Fibroblast of pulmonary artery (primary cell): ENCODE measurements at regions not wholly inside any gene's neighbourhood (a gene's known extent, or its start where the extent isn't known, plus 50 kb on each side); places are given as distances from the start of the nearest gene placed in this dataset.
"Not testable (repeated sequence)": the region's sequence is repeated elsewhere in the genome, so short reads cannot be mapped to it uniquely, and the experiment has no call there.

ENCODE experiments used
- DNase-seq: peaks from one replicate; pipeline ENCODE4 v3.0.0-alpha.2; 2010; ENCODE audit warnings: low read depth
- H3K4me3 ChIP-seq: replicated peaks from 2 replicates; pipeline ENCODE4 v1.5.1; 2011; ENCODE audit warnings: low read depth, mild to moderate bottlenecking, control low read depth, low read length, moderate library complexity
- TF ChIP-seq, protein P1 (sequence below): IDR thresholded peaks from 2 replicates; pipeline ENCODE4 v1.5.1; 2011; ENCODE audit warnings: mild to moderate bottlenecking, control low read depth, low read length, inconsistent platforms; ENCODE audit errors: missing control alignments

DNA sequence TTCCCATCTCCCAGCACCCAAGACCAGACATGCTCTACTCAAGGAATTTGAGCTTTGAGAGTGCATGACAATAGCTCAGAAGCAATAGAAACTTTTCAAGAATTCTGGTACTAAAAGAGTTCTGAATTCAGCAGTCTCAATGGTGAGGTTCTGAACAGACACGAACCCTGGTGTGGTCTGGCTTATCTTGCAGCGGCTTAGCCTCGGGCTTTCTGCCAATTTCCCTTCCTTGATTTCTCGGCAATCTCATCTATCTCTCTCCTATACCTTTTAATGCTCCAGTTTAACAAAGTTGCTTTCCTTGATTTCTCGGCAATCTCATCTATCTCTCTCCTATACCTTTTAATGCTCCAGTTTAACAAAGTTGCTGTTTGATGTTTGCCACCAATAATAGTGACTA, 174.6 kb downstream of the SPRY2 start:
- H3K4me3 ChIP-seq: no peak overlapping the region
- TF ChIP-seq, protein P1, sequence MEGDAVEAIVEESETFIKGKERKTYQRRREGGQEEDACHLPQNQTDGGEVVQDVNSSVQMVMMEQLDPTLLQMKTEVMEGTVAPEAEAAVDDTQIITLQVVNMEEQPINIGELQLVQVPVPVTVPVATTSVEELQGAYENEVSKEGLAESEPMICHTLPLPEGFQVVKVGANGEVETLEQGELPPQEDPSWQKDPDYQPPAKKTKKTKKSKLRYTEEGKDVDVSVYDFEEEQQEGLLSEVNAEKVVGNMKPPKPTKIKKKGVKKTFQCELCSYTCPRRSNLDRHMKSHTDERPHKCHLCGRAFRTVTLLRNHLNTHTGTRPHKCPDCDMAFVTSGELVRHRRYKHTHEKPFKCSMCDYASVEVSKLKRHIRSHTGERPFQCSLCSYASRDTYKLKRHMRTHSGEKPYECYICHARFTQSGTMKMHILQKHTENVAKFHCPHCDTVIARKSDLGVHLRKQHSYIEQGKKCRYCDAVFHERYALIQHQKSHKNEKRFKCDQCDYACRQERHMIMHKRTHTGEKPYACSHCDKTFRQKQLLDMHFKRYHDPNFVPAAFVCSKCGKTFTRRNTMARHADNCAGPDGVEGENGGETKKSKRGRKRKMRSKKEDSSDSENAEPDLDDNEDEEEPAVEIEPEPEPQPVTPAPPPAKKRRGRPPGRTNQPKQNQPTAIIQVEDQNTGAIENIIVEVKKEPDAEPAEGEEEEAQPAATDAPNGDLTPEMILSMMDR: no peak
- no peak for DNase-seq

DNA sequence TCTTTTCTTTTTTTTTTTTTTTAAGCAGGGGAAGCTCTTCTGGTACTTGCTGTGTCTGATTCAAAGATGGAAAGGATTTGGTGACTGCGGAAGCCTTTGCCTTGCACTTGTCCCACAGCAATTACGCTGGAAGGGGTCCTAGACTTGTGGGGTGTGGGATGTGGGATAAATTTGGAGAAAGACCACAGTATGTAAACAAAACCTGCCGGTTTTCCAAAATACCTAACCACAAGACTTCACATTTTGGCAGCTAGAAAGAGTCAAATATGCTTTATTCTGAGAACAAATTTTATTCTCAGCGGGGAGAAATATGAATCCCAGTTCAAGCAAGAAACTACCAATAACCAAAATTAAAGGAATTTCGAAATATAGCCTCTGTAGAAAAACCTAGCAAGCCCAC, 176.5 kb downstream of the SPRY2 start:
- no peak for DNase-seq
- TF ChIP-seq, protein P1: no peak
- H3K4me3 ChIP-seq: no peak overlapping the region

DNA sequence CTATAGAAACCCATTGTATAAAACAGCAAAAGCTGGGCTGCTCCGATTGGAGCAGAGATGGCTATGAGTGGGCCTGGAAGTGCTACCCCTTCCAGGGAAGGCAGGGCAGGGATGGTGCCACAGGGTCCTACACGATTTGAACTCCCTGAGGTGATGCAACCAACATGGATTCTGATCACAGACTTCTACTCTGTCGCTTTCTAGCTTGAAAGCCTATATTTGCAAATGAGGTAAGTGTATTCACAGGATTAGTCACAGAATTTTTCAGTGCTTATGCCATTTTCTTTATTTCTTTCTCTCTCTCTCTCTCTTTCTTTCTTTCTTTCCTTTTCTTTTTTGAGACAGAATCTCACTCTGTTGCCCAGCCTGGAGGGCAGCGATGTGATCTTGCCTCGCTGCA, 179.0 kb downstream of the SPRY2 start:
- DNase-seq: no peak
- TF ChIP-seq, protein P1: no peak
- H3K4me3 ChIP-seq: no peak overlapping the region

DNA sequence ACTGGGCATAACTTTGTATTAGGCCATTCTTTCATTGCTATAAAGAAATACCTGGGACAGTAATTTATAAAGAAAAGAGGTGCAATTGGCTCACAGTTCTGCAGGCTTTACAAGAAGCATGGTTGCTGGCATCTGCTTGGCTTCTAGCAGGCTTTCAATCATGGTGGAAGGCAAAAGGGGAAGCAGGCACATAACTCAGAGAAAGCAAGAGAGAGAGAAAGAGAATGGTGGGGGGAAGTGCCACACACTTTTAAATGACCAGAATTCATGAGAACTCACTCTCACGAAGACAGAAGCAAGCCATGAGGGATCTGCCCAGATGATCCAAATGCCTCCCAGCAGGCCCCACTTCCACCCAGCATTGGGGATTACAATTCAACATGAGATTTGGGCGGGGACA, 179.7 kb downstream of the SPRY2 start:
- TF ChIP-seq, protein P1: no peak
- no peak overlapping the region for H3K4me3 ChIP-seq
- DNase-seq: no peak

DNA sequence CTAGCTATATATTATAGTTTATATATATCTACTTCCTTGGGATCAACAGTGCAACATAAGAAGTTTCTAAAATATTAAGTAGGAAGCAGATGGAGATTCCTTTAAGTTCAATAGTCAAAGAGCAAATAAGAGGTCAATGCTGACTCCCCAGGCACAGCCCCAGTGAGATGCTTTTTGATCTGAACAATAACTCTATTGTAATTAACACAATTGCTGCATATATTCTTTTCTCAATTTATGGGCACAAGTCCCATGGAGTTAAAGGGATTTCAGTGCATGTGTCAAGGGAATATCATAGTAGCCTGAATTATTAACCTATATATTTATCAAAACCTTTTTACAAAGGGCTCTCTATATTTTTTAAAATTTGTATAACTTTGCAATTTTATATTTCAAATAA, 180.8 kb downstream of the SPRY2 start:
- H3K4me3 ChIP-seq: no peak overlapping the region
- DNase-seq: no peak
- TF ChIP-seq, protein P1: no peak

DNA sequence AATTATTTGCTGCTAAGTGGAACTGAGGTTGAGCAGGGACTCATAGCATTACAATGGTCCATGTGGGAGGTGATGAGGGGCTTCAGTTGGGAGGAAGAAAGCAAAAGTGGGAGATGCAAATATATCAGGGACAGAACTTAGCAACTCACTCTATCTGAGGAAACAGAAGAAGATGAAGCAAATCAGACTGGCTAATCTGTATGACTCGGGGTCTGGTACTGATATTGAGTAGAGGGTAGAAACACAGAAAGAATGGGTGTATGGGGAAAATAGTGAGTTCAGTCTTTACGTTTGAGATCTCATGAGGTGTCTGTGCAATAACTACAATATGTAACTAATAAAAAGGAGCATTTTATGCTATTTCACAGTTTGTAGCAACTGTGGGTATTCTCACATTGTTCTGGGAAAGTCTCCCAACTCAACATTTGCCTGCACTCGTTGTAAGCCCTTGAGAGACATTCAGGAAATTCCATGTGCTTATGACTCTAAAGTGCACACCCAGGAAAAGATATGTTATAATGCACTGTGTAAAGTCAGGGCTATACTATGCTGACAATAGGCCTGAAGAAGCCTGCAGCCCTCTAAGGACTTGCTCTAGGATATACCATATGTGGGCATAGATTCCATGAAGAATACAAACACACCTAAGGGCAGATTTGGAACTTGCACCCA, 183.5 kb downstream of the SPRY2 start:
- DNase-seq: peak; percentile 75
- H3K4me3 ChIP-seq: no peak overlapping the region
- TF ChIP-seq, protein P1: no peak

DNA sequence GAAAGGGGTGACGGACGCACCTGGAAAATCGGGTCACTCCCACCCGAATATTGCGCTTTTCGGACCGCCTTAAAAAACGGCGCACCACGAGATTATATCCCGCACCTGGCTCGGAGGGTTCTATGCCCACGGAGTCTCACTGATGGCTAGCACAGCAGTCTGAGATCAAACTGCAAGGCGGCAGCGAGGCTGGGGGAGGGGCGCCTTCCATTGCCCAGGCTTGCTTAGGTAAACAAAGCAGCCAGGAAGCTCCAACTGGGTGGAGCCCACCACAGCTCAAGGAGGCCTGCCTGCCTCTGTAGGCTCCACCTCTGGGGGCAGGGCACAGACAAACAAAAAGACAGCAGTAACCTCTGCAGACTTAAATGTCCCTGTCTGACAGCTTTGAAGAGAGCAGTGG, 188.8 kb downstream of the SPRY2 start:
- DNase-seq, H3K4me3 ChIP-seq: not testable (repeated sequence)

DNA sequence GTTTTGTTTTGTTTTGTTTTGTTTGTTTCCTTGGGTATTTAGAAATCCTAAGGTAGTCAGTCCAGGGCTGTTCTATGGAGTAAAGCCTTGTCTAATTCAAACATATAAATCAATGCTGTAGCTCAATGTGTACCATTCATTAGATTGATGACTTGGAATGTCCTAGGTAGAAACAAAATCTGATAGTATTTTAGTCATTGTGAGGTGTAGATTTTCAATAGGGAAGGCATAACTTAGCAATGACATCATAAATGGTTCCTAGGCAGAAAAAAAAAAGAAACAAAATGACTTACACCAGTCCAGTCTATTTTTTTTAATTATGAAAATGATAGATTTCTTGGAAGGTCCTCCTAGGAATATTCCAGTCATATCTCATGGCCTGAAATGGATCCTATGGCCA, 189.9 kb downstream of the SPRY2 start:
- no peak for DNase-seq
- H3K4me3 ChIP-seq: no peak overlapping the region
- TF ChIP-seq, protein P1: no peak
